Common myeloid progenitor, CD34-positive (primary cell): ENCODE measurements at regions not wholly inside any gene's neighbourhood (a gene's known extent, or its start where the extent isn't known, plus 50 kb on each side); places are given as distances from the start of the nearest gene placed in this dataset.

Source experiments
- CTCF ChIA-PET: fragments of 350-600 bp; sonication (Branson Sonifier 250); formaldehyde crosslinking; loops from one replicate; lab custom pipeline; 2021; ENCODE audit warnings: antibody characterized with exemption; lab: Charles Lee
- POLR2A ChIA-PET: fragments of 350-600 bp; sonication (Branson Sonifier 250); formaldehyde crosslinking; loops from one replicate; lab custom pipeline; 2021; ENCODE audit warnings: antibody characterized with exemption; lab: Charles Lee
- DNase-seq, 3 donors: peaks; one replicate each; pipeline versions ENCODE4 v3.0.0 to v3.0.0-alpha.2; 2013
- H3K27ac ChIP-seq, 2 experiments: 1 replicate in 1 of 2; 2 replicates in 1 of 2; pipeline ENCODE4 v1.7.0; 2013; ENCODE audit warnings: inconsistent platforms in 2 of 2, low read length in 2 of 2, mild to moderate bottlenecking in 2 of 2, low read depth in 1 of 2, moderate library complexity in 1 of 2; ENCODE audit not compliant: severe bottlenecking in 2 of 2, insufficient read depth in 1 of 2, poor library complexity in 1 of 2
- H3K27me3 ChIP-seq, 5 experiments: replicated peaks in 2 of 5; 1 replicate in 3 of 5; 2 replicates in 2 of 5; pipeline versions ENCODE4 v1.6.1 to v1.7.0; 2013; ENCODE audit warnings: low read length in 4 of 5, mild to moderate bottlenecking in 2 of 5, moderate library complexity in 2 of 5, inconsistent platforms in 1 of 5; ENCODE audit not compliant: insufficient read depth in 5 of 5, control insufficient read depth in 4 of 5
- H3K36me3 ChIP-seq, 4 experiments: 1 replicate in 2 of 4; 2 replicates in 2 of 4; pipeline versions ENCODE4 v1.6.1 to v1.7.0; 2013; ENCODE audit warnings: low read length in 3 of 4, control low read depth in 1 of 4, mild to moderate bottlenecking in 1 of 4; ENCODE audit not compliant: control insufficient read depth in 4 of 4, insufficient read depth in 4 of 4
- H3K4me1 ChIP-seq, 4 experiments: 1 replicate in 3 of 4; 2 replicates in 1 of 4; pipeline versions ENCODE4 v1.6.1 to v1.7.1; 2013; ENCODE audit warnings: low read length in 3 of 4, mild to moderate bottlenecking in 3 of 4, control low read depth in 1 of 4, inconsistent platforms in 1 of 4, moderate library complexity in 1 of 4; ENCODE audit not compliant: control insufficient read depth in 4 of 4, insufficient read depth in 4 of 4; ENCODE audit errors: control extremely low read depth in 1 of 4
- H3K4me3 ChIP-seq, 7 experiments: 1 replicate in 4 of 7; 2 replicates in 3 of 7; pipeline versions ENCODE4 v1.5.1 to v1.7.0; 2013; ENCODE audit warnings: mild to moderate bottlenecking in 7 of 7, low read length in 6 of 7, moderate library complexity in 6 of 7, inconsistent platforms in 2 of 7, low read depth in 2 of 7, control low read depth in 1 of 7; ENCODE audit not compliant: insufficient read depth in 4 of 7, control insufficient read depth in 1 of 7; ENCODE audit errors: extremely low read depth in 1 of 7
- H3K9me3 ChIP-seq, 5 experiments: 1 replicate in 4 of 5; 2 replicates in 1 of 5; pipeline versions ENCODE4 v1.6.1 to v1.7.1; 2013; ENCODE audit warnings: low read length in 4 of 5, mild to moderate bottlenecking in 2 of 5, inconsistent platforms in 1 of 5, low read depth in 1 of 5, moderate library complexity in 1 of 5; ENCODE audit not compliant: control insufficient read depth in 4 of 5, insufficient read depth in 2 of 5; ENCODE audit errors: control extremely low read depth in 1 of 5
- WGBS: methylation state at CpG from one replicate; pipeline ENCODE4 v1.1.5; 2013; ENCODE audit not compliant: insufficient coverage; 5-methylcytosine and 5-hydroxymethylcytosine counted together

DNA sequence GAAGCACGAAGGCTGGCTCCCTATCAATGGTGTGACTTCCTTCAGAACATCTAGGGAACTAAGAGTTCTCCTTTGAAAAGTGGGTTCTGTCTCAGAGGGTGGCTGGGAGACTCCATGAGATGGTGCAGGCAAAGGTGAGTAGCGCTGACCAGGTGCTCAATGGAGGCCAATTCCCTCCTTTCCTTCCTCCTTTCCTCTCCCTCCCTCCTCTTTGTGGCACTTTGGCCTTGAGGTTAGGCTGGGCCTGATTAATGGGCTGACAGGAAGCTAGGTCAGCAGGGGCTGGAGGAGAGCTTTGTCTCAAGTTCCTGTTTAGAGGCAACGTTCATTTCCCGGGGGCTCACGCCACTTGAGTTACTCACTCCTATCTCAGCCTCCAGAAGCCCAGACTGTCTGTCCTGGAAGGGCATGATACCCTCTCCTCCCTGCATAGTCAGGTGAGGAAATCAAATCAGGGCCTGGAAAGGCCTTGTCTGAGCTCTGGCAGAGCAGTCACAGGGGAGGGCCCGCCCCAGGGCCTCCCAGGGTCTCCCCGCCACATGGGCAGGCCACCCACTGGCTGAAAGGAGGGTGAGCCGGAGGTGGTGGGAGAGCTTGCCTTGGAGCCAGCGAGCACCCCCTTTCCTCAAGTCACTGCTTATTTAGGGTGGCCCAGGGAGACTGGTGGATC, 58.4 kb upstream of the SSBP3 start:
- no peaks in the 10 kb centered on the region for H3K36me3 ChIP-seq
- ChIA-PET POLR2A (interaction anchor here (0.6 kb wide), 1 partner anchor 106 kb away, joined by 4 read pairs; no protein-coding TSS in a partner anchor), CTCF (interaction anchor here (0.8 to 0.9 kb wide), 3 partner anchors 40 to 73 kb away, joined by 3 read pairs; no protein-coding TSS in a partner anchor)
- H3K27me3 ChIP-seq = no peaks in the 10 kb centered on the region
- H3K9me3 ChIP-seq = no peaks in the 10 kb centered on the region
- 40% methylated on average over 6 of the region's 9 CpGs for WGBS
- DNase-seq = peak in 2 of 3 donors; percentile 66 to 79
- peak overlapping the region in 1 of 7 experiments; percentile 36 for H3K4me3 ChIP-seq
- H3K4me1 ChIP-seq = peaks cover 8 to 68% (median 30%) of the 10 kb centered on the region in 4 experiments
- no peak overlapping the region for H3K27ac ChIP-seq

DNA sequence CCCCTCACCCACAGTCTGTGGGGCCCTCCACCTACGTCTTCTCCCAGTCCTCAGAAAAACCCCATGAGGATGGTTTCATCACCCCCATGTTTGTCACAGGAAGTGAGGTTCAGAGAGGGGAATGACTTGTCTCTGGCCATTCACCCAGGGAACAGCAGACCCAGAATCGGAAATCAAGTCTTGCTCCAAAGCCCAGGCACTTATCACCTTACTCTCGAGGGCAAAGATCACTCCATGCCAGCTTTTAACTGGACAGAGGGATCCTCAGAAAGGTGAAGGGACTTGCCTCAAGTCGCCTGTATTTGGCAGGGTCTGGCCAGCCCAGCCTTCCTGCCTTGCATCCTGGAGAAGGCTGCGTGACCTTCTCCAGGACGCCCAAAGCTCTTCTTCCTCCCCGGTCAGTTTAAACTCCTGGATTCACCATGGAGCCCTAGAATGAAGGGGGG, 57.9 kb upstream of the SSBP3 start:
- ChIA-PET CTCF (interaction anchor here (0.8 to 4.1 kb wide), 2 partner anchors 8 to 40 kb away, joined by 3 to 16 read pairs; no protein-coding TSS in a partner anchor), POLR2A (no interaction called here)
- no peak for DNase-seq

GRCh38 chr1:54463259-54464030, 57.3 kb upstream of the SSBP3 start:
- CTCF ChIA-PET = interaction anchor here (0.8 to 4.1 kb wide), 3 partner anchors 9 to 53 kb away, joined by 3 to 16 read pairs (median 4); no protein-coding TSS in a partner anchor
- H3K27me3 ChIP-seq = no peaks in the 10 kb centered on the region

More for the DNA sequence above, 57.9 kb upstream of the SSBP3 start:
- peaks cover 8 to 74% (median 30%) of the 10 kb centered on the region in 4 experiments for H3K4me1 ChIP-seq
- H3K27me3 ChIP-seq = no peaks in the 10 kb centered on the region
- peak overlapping the region in 1 of 7 experiments; percentile 21 for H3K4me3 ChIP-seq
- H3K9me3 ChIP-seq = no peaks in the 10 kb centered on the region
- no peaks in the 10 kb centered on the region for H3K36me3 ChIP-seq
- H3K27ac ChIP-seq = no peak overlapping the region
- WGBS = 88% methylated on average over 5 of the region's 7 CpGs

DNA sequence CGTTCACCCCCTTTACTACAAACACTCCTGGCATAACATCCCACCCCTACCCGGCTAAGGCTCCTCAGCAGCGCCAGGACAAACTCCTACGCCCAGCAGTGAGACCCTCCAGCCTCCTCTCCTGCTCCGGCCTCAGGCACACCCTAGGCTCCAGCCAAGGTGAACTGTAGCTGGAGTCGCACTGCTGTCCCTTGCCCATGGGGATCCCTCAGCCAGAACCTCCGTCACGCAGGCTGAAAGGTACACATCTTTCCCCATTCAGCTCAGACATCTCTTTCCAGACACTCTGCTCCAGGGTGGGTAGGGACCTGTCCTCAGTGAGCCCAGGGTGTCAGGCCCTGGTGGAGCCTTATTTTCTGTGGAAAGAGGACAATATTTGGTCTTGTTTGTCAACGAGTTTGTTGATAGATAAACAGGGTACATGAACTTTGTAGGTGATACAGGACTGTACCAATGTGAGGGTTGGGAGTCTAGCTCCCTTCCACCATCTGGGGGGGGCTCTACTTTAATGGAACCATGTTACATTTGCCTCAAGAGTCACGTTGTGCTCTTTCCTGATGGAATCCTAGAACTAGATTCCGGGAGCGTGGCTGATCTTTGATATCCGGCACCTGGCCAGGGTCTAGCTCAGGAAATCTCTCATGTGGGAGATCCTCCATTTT, 56.5 kb upstream of the SSBP3 start:
- Histone ChIP-seq H3K27ac (no peak overlapping the region), H3K36me3 (no peaks in the 10 kb centered on the region), H3K4me1 (peaks cover 8 to 71% (median 28%) of the 10 kb centered on the region in 4 experiments), H3K4me3 (no peak overlapping the region), H3K27me3 (no peaks in the 10 kb centered on the region), H3K9me3 (no peaks in the 10 kb centered on the region)
- ChIA-PET CTCF (interaction anchor here (0.8 to 4.1 kb wide), 4 partner anchors 10 to 55 kb away, joined by 3 to 16 read pairs (median 4); no protein-coding TSS in a partner anchor), POLR2A (interaction anchor here (0.7 kb wide), 1 partner anchor 177 kb away, joined by 5 read pairs; no protein-coding TSS in a partner anchor)
- DNase-seq = no peak
- 95% methylated on average over 12 of the region's 13 CpGs for WGBS

More at GRCh38 chr1:54463259-54464030, 57.3 kb upstream of the SSBP3 start:
- POLR2A ChIA-PET = interaction anchor here (0.7 kb wide), 1 partner anchor 178 kb away, joined by 5 read pairs; no protein-coding TSS in a partner anchor
- peaks cover 8 to 71% (median 28%) of the 10 kb centered on the region in 4 experiments for H3K4me1 ChIP-seq
- H3K27ac ChIP-seq = no peak overlapping the region
- no peaks in the 10 kb centered on the region for H3K9me3 ChIP-seq
- peak overlapping the region in 1 of 7 experiments; percentile 21 for H3K4me3 ChIP-seq
- no peaks in the 10 kb centered on the region for H3K36me3 ChIP-seq
- 77% methylated on average over 4 of the region's 10 CpGs for WGBS
- DNase-seq = no peak

DNA sequence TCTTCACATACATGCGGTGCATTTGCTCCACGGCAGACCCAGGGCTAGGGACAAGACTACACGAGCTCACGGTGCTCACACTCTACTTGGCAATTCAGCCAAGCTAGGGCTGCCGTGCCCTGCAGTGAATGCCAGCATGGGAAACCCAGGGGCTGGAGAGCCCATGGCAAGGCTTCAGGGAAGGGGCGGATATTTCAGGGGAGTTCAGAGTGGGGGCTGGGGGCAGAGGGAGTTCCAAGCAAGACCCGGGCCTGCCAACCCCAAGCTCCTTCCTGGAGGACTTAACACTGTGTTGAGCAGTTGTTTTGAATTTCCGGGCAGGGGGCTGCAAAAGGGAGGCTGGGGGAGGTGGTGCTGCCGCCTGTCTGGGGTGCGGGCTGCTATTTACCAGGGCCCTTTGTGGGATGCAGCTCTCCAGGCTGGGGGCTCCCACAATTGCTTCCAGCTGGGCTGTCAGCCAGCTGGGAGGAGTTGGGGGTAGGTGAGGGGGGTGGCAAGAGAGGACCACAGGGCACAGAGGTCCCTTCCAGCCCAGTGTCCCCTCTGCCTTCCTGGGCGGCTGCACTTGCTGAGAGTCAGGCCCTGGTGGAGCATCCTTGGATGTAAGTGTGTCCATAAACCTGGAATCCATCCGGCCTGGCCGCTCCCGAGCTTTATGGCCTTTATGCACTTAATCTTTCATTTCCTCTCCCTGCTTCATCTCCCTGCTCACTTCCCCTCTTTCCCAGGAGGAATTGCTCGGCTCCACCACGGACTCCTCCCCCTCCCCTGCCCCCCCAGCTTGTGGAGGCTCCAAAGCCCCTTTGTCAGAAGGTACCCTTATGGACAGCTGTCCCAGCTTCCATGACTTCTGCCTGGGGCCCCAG, 55.8 kb upstream of the SSBP3 start:
- Histone ChIP-seq H3K9me3 (no peaks in the 10 kb centered on the region), H3K4me3 (no peak overlapping the region), H3K27ac (no peak overlapping the region), H3K27me3 (no peaks in the 10 kb centered on the region), H3K4me1 (peaks cover 8 to 73% (median 28%) of the 10 kb centered on the region in 4 experiments), H3K36me3 (no peaks in the 10 kb centered on the region)
- CTCF ChIA-PET = interaction anchor here (1.0 to 4.1 kb wide), 4 partner anchors 10 to 55 kb away, joined by 3 to 16 read pairs (median 3); no protein-coding TSS in a partner anchor
- WGBS = 95% methylated on average over 13 of the region's 16 CpGs
- POLR2A ChIA-PET = interaction anchor here (0.5 kb wide), 1 partner anchor 22 kb away, joined by 3 read pairs; no protein-coding TSS in a partner anchor
- DNase-seq = no peak

GRCh38 chr1:54460861-54461387, 54.7 kb upstream of the SSBP3 start:
- Histone ChIP-seq H3K27me3 (no peaks in the 10 kb centered on the region), H3K36me3 (no peaks in the 10 kb centered on the region), H3K9me3 (no peaks in the 10 kb centered on the region), H3K4me1 (peaks cover 8 to 77% (median 30%) of the 10 kb centered on the region in 4 experiments), H3K27ac (no peak overlapping the region), H3K4me3 (no peak overlapping the region)
- 95% methylated on average over 5 of the region's 8 CpGs for WGBS
- no peak for DNase-seq
- POLR2A ChIA-PET = no interaction called here
- CTCF ChIA-PET = interaction anchor here (4.1 kb wide), 1 partner anchor 11 kb away, joined by 16 read pairs; no protein-coding TSS in a partner anchor
